GM19035 (cell line): ENCODE measurements at regions not wholly inside any gene's neighbourhood (a gene's known extent, or its start where the extent isn't known, plus 50 kb on each side); places are given as distances from the start of the nearest gene placed in this dataset.
"Not testable (repeated sequence)": the region's sequence is repeated elsewhere in the genome, so short reads cannot be mapped to it uniquely, and the experiment has no call there.

Source experiments
- ATAC-seq: cut with Tn5 transposase; IDR thresholded peaks from one replicate; pipeline ENCODE4 v1.9.1; 2021; ENCODE audit not compliant: unreplicated experiment

DNA sequence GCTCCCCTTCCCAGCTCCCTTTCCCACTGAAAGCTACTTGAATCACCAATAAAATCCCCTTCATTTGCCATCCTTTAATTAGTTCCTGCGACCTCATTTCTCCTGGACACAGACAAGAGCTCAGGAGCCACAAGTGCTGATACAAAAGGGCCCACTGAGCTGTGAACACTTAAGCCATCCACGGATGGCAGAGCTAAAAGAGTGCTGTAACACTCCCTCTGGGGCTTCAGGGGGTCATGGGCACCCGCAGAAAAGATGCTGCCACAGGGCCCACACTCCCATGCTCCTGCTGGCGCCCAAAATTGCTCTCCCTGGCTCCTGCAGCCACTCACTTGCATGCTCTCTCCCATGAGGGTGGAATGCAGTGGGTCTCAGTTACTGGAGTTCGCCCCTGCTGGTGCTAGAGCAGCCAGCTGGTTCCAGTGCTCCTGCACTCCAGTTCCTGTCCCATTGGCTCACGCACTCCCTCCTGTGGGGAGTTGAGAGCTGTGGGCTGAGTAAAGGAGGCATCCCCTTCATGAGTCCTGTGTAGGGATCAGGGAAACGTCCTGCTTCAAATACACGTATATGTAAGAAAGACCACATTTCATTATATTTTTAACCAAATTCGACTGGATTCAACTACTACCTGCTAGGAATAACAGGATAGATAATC is 1291.0 kb downstream of the ARAP2 start:
- no peak for ATAC-seq

DNA sequence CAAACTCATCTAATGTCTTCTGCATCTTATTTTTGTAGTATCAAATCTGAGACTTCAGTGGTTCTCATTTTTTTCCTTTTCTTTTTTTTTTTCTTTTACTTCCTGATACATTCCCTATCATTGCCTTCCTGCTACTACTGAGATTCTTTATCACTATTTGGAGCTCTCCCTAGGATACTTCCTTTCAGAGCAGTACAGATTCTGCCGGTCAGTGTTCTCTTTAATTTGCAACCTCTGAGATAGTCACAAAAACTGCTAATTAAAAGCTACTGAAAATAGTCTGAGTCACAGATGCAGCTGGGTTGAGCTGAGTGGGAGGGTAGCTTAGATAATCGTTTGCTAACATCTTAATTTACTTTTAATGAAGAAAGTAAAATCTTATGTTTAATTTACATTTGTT is 1279.7 kb downstream of the ARAP2 start:
- no peak for ATAC-seq

DNA sequence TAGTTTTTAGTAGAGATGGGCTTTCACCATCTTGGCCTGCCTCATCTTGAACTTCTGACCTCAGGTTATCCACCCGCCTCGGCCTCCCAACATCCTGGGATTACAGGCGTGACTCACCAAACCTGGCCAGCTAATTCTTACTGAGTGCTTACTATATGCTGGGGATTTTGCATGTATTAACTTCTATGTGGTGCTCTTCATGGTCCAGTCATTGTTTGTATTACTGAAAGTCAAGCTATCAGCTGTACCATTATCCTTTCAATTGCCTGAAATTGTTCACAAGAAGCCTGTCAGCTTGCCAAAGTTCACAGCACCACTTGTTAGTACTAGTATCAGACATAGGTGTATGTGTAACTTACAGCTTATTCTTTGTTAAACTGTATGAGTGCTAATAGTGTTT is 1272.1 kb downstream of the ARAP2 start:
- ATAC-seq: no peak

DNA sequence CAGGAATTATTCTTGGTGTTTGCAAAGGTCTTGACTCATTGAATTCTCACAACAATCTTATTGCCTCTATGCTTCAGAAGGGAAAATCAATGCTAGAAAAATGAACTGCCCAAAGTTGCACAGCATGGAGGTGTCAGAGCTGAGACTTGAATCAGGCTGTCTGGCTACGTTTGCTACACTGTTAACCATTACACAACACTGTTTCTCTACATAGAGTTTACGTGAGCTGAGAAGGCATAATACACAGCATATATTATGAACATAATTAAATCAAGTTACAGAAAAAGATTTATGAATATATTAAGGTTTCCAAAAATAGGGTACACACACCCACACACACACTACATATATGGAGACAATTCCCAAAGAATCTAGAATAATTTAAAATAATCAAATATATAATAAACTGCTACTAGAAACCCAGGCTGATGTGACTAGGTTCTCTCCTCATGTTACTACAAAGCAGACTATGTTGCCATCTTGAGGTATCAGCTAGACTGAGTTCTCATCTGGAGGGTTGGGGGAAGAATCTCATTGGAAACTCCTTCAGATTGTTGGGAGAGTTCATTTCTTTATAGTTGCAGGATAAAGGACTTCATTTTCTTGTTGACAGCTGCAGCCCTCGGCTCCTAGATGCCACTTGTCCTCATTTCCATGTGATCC is 1270.5 kb downstream of the ARAP2 start:
- ATAC-seq: no peak

DNA sequence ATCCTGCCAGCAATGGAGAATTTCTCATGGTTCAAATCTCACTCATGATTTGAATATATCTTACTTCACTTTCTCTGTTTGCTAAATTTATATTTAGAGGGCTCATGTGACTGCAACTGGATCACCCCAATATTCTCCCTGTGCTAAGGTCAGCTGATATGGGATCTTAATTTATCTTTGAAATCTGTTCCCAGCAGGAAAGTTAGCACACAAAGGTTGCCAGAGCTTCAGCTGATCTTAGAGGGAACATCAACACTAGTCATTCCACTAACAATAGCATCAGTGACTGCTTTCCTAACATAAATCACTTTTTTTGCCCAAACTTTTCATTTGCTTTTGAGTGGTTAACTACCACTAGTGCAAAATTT is 1270.0 kb downstream of the ARAP2 start:
- ATAC-seq: no peak

DNA sequence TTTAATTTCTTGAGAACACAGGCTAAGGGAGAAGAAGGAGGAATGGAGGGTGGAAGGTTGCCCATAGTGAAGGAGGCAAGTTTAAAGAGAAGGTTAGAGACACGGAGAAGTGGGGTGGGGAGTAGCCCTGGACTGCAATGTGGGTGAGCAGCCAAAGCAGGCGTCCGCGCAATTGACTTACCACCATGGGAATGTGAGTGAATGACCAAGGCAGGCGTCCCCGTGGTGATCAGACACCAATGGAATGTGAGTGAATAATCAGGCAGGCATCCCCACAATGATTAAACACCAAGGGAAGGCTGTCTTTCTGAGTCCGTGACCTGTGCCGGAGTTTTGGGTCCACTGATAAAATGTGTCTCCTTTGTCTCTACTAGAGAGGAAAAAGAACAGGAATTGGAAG is 1223.1 kb downstream of the ARAP2 start:
- ATAC-seq: not testable (repeated sequence)

DNA sequence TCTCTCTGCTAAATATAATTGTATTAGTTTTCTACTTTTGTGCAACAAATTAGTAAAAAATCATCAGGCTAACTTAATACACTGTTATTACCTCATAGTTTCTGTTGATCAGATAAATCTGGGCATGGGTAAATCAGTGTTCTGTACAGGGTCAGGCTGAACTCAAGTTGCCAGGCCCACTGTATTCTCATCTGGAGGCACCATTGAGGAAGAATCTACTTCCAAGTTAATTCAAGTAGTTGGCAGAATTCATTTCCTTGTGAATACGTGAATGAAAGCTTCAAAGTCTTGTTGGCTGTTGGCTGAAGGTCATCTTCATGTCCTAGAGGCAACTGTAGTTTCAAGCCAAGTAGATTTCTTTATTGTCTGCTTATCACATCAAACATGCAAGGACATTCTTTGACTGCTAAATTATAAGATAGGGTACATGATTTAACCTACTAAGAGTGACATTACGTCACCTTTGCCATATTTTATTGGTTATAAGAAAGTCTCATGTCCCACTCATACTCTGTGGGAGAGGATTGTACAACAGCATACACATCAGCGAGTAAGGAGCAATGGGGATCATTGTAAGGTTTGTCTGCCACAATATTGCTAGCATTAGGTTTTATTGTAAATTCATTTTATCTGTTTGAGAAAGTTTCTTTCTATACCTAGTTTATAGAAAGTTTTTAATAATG is 1219.0 kb downstream of the ARAP2 start:
- ATAC-seq: no peak

DNA sequence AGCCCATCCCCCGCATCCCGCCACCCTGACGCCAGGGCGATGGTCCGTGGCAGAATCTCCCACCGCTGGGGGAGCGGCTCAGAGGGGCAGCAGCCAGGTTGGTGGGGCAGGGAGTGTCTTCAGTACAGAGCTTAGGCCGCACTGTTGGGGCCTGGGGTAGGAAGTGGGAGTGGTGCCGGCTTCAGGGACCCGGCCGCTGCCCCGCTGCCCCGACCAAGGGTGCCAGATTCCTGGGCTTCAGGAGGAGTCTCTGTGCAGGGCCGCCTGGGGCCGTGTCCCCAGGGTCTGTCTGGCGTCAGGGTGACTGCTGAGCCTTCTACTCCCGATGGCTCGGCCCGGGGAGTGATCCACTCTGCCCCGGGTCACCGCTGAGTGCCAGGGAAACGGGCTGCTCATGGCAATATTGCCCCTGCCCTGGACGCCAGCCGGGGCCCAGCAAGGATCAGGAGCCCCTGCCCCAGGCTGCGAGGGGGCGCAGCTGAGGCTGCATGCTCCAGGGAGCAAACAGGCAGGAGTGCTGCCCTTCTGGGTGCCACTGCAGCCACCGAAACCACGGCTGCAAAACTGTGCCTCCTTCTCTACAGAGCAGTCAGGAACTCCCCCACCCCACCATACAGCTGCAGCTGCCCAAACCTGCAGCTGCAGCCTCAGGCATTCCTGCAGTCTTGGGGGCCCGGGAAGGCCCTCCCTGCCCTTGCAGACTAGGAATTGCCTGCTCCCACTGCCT is 1206.1 kb downstream of the ARAP2 start:
- ATAC-seq: no peak

DNA sequence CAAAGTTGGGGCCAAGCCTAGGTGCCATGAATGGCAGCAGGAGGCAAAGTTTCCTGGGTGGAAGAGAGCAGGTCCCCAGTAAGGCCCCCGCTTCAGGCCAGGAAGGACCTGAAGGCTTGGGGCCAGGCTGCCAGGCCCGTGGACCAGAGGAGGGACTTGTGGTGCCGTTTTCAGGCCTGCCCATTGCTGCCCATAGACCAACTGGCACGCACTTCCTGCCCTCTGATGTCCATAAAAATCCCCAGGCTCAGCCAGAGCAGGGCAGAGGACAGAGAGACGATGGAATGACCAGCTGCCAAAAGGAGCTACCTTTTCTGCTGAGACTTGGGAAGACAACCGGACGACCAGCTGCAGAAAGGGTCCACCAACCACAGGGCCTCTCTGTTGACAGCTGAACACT is 1205.5 kb downstream of the ARAP2 start:
- no peak for ATAC-seq

DNA sequence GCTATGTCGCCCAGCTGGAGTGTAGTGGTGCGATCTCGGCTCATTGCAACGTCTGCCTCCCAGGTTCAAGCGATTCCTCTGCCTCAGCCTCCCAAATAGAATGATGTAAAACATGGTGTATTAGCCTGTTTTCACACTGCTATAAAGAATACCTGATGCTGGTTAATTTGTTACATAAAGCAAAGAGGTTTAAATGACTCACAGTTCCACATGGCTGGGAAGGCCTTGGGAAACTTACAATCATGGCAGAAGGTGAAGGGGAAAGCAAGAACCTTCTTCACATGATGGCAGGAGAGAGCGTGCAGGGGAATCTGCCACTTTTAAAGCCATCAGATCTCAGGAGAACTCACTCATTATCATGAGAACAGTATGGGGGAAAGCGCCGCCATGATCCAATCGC is 1191.8 kb downstream of the ARAP2 start:
- ATAC-seq: no peak

DNA sequence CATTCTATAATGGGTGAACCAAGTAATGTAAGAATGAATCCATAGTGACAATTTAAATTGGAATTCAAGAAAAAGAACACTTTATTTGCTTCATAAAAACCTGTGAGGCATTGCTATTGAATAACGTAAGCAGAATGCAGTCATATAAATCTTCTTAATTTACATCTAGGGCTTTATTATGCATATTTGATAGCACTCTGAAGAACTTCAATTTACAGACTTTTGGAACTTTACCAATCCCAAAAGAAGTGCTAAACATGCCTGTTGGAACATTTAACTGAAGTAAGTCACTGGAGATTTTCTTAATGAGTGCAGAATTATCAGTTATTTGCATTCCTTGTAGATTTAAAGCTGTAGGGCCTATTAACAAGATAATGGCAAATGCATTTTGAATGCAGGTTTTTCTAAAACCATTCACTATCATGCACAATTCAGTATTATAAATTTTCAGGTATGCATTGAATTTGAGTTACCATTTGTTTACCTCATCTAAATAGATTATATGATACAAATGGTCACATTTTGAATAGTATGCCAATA is 1181.2 kb downstream of the ARAP2 start:
- no peak for ATAC-seq

DNA sequence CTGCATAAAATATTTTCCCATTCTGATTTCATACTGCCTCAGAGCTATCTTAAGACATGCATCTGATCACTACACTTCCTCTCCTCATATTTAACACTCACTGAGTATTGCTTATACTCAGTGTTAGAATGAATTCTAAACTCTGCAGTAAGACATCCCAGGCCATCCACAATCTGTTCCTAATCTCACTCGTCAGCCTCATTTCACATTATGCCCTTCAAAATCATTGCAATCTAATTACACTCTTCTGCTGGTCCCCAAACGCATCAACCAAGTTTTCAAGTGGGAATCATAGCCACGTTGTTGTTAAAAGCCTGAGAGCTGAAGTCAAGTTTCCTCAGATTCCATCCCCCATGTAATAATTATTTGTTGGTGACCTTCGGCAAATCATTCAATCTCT is 1177.9 kb downstream of the ARAP2 start:
- no peak for ATAC-seq

DNA sequence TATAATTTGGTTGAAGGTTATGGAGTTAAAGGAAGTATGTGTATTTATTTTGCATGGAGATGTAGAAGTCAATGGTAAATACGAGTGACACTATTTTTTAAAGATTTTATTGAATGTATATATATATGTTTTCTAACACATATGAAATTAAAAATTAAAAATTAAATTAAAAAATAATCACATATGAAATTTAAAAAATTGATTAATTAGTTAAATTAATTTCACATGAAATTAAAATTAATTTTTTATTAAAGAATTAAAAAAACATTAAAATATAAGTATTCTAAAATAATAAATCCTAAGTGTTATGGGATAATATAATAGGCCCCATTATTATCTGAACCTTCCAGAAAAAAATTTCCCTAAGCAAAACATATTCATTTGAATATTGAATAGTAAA is 1163.5 kb downstream of the ARAP2 start:
- no peak for ATAC-seq

DNA sequence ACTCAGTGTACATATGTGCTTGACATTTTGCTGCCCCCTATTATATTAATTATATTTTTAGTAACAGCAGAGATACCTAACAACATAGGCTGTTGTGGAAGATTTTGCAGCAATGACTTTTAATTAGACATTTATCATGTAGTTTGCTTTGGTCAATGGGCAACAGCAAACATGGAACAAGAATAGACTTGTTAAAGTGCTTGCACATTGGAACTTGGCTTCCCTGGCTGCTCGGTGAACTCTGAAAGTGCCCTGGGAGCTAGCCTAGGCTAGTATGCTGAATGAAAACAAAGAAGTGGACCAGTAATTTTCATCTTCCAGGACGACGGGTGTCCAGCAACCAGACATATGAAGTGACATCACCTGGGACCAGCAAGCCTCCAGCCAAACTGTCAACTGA is 1157.1 kb downstream of the ARAP2 start:
- no peak for ATAC-seq

DNA sequence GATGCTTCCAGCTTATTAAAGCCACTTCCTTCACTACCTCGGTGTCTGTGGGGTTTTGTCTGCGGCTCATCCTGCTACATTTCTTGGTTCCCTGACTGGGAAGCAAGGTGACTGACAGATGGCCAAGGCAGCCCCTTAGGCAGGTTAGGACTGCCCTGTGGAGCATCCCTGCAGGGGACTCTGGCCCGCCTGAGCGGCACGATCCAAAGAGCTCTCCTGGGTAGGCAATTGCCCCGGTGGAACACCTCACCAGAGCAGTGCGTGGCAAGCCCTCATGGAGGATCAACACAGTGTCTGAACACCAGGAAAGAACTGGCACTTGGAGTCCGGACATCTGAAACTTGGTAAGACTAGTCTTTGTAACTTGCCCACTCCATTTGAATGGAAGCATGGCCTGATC is 1143.4 kb downstream of the ARAP2 start:
- ATAC-seq: no peak

DNA sequence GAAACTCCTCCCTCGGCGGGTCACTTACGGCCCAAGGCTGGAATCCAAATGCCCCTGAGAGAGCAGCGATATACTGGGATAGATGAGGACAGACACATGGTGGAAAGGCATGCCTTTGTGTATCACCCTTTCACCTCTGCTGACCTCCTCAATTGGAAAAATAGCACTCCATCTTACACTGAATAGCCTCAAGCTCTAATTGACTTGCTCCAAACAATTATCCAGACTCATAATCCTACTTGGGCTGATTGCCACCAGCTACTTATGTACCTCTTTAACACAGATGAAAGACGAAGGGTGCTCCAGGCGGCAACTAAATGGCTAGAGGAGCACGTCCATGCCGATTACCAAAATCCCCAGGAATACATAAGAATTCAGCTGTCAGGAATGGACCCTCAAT is 1142.2 kb downstream of the ARAP2 start:
- no peak for ATAC-seq

DNA sequence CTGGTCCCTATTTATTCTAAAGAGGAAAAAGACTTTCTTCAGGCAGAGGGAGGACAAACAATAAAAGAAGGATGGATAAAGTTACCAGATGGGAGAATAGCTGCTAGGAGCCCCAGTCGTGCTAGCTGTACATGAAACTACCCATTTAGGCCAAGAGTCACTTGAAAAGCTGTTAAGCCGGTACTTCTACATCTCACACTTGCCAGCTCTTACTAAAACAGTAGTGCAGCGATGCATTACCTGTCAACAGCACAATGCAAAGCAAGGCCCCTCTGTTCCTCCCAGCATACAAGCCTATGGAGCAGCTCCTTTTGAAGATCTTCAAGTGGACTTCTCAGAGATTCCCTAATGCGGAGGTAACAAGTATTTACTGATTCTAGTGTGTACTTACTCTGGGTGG is 1138.8 kb downstream of the ARAP2 start:
- no peak for ATAC-seq

DNA sequence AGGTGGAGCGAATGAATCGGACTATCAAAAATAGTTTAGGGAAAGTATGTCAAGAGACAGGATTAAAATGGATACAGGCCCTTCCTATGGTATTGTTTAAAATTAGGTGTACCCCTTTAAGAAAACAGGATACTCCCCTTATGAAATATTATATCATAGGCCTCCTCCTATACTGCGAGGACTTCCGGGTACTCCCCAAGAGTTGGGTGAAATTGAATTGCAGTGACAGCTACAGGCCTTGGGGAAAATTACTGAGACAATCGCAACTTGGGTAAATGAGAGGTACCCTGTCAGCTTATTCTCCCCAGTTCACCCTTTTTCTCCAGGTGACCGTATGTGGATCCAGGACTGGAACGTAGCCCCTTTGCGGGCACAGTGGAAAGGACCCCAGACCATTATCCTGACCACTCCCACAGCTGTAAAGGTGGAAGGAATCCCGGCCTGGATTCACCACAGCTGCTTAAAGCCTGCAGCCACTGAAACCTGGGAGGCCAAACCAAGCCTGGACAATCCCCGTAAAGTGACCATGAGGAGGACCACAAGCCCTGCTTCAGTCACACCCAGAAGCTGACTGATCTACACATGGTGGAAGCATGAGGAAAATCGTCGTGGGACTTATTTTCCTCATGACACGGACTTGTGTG is 1138.1 kb downstream of the ARAP2 start:
- no peak for ATAC-seq

DNA sequence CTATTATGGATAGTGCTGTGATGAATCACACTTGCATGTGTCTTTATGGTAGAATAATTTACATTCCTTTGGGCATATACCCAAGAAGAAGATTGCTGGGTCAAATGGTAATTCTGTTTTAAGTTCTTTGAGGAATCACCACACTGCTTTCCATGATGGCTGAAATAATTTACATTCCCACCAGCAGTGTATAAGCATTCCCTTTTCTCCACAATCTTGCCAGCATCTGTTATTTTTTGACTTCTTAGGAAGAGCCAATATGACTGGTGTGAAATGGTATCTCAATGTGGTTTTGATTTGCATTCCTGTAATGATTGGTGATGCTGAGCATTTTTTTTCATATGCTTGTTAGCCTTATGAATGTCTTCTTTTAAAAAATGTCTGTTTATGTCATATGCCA is 1120.2 kb downstream of the ARAP2 start:
- no peak for ATAC-seq

DNA sequence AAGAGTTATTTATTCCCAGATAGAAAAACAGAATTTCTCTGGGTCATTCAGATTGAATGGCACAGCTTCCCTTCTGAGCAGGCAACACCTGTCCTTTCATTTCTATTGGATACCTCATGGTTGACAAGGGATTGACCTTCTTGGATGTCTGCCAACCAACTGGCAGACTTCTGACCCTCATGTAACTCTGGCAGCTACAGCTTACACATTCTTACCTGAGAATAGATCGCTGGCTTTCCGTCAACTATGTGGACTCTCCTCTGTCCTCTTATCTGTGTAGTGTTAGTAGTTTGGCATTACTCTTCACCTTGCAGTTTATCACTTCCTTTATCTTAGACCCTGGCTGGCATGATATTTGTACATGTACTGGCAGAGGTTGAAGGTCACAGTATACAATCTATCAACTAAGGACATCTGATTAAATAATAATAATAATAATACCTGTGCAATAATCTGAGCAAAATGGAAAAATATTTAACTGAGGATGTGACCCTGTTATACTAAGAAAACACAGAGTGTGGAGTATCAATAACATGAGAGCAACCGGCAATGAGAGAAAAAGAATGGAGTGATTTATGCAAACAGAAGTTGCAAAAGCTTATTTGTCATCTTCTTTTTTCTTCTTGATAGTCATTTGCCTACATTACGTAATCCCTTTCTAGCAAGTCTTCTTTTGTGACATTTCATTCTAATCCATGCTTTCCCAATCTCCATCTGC is 1118.2 kb downstream of the ARAP2 start:
- ATAC-seq: no peak

DNA sequence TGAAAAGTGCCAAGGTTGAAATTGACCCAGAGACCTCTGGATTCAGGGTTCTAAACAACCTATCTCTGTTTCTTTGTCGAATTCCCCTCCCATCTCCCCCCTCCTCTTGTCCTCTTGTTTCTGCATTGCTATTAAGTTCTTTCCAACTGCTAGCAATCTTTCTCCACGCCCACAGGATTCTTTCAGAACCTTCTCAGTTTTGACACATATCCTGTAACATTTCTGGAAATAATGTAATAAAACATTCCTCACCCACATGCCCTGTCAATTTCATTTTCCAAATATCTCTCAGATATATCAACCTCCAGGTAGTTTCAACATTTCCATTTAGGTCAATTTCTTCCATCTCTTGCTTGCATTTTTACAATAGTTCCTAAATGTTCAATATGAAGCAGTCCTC is 1105.9 kb downstream of the ARAP2 start:
- no peak for ATAC-seq
